GM18867 (cell line): ENCODE measurements at regions not wholly inside any gene's neighbourhood (a gene's known extent, or its start where the extent isn't known, plus 50 kb on each side); places are given as distances from the start of the nearest gene placed in this dataset.

Source experiments
- ATAC-seq: cut with Tn5 transposase; IDR thresholded peaks from one replicate; pipeline ENCODE4 v1.9.1; 2021; ENCODE audit warnings: mild to moderate bottlenecking, moderate library complexity; ENCODE audit not compliant: unreplicated experiment

- no peak for ATAC-seq
Measured at GRCh38 chr7:115153176-115153575, 231.3 kb downstream of the MDFIC start.

- ATAC-seq = no peak
Measured at GRCh38 chr7:115146148-115146547, 224.3 kb downstream of the MDFIC start.

GRCh38 chr7:115145512-115145911, 223.6 kb downstream of the MDFIC start:
- peak; percentile 66 for ATAC-seq

- ATAC-seq = no peak
Measured at GRCh38 chr7:115137816-115138215, 215.9 kb downstream of the MDFIC start.

GRCh38 chr7:115136796-115137443, 215.0 kb downstream of the MDFIC start:
- ATAC-seq = no peak

- peak; percentile 87 for ATAC-seq
Measured at GRCh38 chr7:115135769-115136410, 214.0 kb downstream of the MDFIC start.

- no peak for ATAC-seq
Measured at GRCh38 chr7:115135146-115135545, 213.3 kb downstream of the MDFIC start.

GRCh38 chr7:115133248-115133647, 211.4 kb downstream of the MDFIC start:
- no peak for ATAC-seq

GRCh38 chr7:115132096-115132495, 210.2 kb downstream of the MDFIC start:
- no peak for ATAC-seq

- no peak for ATAC-seq
Measured at GRCh38 chr7:115128154-115128553, 206.3 kb downstream of the MDFIC start.

GRCh38 chr7:115127399-115128021, 205.6 kb downstream of the MDFIC start:
- no peak for ATAC-seq

GRCh38 chr7:115125750-115126149, 203.9 kb downstream of the MDFIC start:
- no peak for ATAC-seq

GRCh38 chr7:115125312-115125711, 203.4 kb downstream of the MDFIC start:
- ATAC-seq = no peak

GRCh38 chr7:115124409-115124939, 202.6 kb downstream of the MDFIC start:
- no peak for ATAC-seq

GRCh38 chr7:115123441-115123840, 201.5 kb downstream of the MDFIC start:
- no peak for ATAC-seq

GRCh38 chr7:115122388-115122787, 200.5 kb downstream of the MDFIC start:
- no peak for ATAC-seq

GRCh38 chr7:115117748-115118147, 195.9 kb downstream of the MDFIC start:
- ATAC-seq = no peak

- peak; percentile 44 for ATAC-seq
Measured at GRCh38 chr7:115116773-115117715, 195.2 kb downstream of the MDFIC start.

GRCh38 chr7:115113776-115114175, 191.9 kb downstream of the MDFIC start:
- ATAC-seq = no peak

GRCh38 chr7:115113131-115113530, 191.2 kb downstream of the MDFIC start:
- ATAC-seq = no peak

GRCh38 chr7:115110523-115110922, 188.6 kb downstream of the MDFIC start:
- ATAC-seq = no peak
